ENCODE measurements at regions not wholly inside any gene's neighbourhood (a gene's known extent, or its start where the extent isn't known, plus 50 kb on each side); places are given as distances from the start of the nearest gene placed in this dataset.

DNA sequence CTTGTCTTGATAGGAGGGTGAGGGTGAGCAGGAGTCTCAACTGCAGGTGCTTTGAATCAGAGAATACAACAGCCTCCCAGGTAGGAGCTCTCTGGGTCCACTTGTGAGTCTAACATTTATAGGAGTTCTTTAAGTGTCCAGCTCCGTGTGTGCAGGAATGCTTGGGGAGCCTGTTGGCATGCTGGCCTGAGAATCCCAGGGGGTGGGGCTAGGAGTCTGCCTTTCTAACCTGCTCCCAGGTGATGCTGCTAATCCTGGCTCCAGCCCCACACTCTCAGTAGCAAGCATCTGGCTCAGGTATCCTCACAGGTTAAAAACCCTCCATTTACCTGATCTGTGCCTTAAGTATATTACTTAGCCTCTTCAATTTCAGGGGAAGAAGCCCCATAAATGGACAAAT, 368.9 kb downstream of the RBM26 start:
- TF ChIP-seq, protein P1, sequence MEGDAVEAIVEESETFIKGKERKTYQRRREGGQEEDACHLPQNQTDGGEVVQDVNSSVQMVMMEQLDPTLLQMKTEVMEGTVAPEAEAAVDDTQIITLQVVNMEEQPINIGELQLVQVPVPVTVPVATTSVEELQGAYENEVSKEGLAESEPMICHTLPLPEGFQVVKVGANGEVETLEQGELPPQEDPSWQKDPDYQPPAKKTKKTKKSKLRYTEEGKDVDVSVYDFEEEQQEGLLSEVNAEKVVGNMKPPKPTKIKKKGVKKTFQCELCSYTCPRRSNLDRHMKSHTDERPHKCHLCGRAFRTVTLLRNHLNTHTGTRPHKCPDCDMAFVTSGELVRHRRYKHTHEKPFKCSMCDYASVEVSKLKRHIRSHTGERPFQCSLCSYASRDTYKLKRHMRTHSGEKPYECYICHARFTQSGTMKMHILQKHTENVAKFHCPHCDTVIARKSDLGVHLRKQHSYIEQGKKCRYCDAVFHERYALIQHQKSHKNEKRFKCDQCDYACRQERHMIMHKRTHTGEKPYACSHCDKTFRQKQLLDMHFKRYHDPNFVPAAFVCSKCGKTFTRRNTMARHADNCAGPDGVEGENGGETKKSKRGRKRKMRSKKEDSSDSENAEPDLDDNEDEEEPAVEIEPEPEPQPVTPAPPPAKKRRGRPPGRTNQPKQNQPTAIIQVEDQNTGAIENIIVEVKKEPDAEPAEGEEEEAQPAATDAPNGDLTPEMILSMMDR (conservative IDR thresholded peaks at IDR 0.05 in 1 of 2, IDR thresholded peaks at IDR 0.05 in 1 of 2; ENCODE audit: extremely low read depth in 1 of 2, insufficient read depth in 1 of 2, low read depth in 1 of 2, low read length in 2 of 2) = no peak
- no peak for TF ChIP-seq EZH2 (IDR thresholded peaks at IDR 0.05; ENCODE audit: borderline replicate concordance, low read length)

Measured in mammary epithelial cell (primary cell).